IMR-90 (cell line): ENCODE measurements at regions not wholly inside any gene's neighbourhood (a gene's known extent, or its start where the extent isn't known, plus 50 kb on each side); places are given as distances from the start of the nearest gene placed in this dataset.

ENCODE experiments used
- MAFK ChIP-seq: IDR thresholded peaks from 2 replicates; pipeline ENCODE4 v1.6.1; 2012; ENCODE audit warnings: low read depth, low read length, improper control_type of control experiment
- MAZ ChIP-seq: IDR thresholded peaks from 2 replicates; pipeline ENCODE4 v1.6.1; 2012; ENCODE audit warnings: low read depth, mild to moderate bottlenecking, low read length, improper control_type of control experiment, moderate library complexity, borderline replicate concordance
- TF ChIP-seq, protein P1 (sequence below): conservative IDR thresholded peaks from 2 replicates; pipeline ENCODE4 v1.5.1; 2012; ENCODE audit warnings: mild to moderate bottlenecking, low read depth, low read length, improper control_type of control experiment

DNA sequence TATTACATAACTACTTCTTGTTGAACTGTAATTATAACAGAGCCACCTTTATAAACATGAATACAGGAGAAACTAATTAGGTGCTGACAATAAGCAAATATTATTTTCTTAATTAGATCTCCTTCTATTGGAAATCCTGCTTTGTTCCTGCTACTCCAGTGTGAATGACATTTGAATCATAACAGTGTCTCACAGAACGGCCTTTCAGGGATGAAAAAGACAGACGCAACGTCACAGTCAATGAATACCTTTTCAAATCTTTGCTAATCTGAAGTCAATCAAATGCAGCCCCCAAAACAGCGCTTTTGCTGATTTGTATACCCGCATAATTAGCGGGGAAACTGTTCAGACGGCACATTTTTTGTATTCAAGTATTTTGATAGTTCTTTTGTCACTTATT is 240.4 kb upstream of the CDH8 start:
- TF ChIP-seq MAFK, result no peak
- no peak for TF ChIP-seq MAZ
- TF ChIP-seq, protein P1, sequence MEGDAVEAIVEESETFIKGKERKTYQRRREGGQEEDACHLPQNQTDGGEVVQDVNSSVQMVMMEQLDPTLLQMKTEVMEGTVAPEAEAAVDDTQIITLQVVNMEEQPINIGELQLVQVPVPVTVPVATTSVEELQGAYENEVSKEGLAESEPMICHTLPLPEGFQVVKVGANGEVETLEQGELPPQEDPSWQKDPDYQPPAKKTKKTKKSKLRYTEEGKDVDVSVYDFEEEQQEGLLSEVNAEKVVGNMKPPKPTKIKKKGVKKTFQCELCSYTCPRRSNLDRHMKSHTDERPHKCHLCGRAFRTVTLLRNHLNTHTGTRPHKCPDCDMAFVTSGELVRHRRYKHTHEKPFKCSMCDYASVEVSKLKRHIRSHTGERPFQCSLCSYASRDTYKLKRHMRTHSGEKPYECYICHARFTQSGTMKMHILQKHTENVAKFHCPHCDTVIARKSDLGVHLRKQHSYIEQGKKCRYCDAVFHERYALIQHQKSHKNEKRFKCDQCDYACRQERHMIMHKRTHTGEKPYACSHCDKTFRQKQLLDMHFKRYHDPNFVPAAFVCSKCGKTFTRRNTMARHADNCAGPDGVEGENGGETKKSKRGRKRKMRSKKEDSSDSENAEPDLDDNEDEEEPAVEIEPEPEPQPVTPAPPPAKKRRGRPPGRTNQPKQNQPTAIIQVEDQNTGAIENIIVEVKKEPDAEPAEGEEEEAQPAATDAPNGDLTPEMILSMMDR, result no peak
